Activated T-cell treated with anti-CD3 and anti-CD28 coated beads, Interleukin-2, amount 50 U/mL, for 48 hours (primary cell): ENCODE measurements at regions not wholly inside any gene's neighbourhood (a gene's known extent, or its start where the extent isn't known, plus 50 kb on each side); places are given as distances from the start of the nearest gene placed in this dataset.

ENCODE experiments used
- DNase-seq, 2 experiments: peaks; one replicate each; pipeline ENCODE4 v3.0.0-alpha.2; 2020

- no peak for DNase-seq
Measured at GRCh38 chr14:22699801-22700564, 55.8 kb upstream of the OR6J1 start.

GRCh38 chr14:22713631-22713950 is 52.9 kb upstream of the OXA1L start:
- DNase-seq = no peak

GRCh38 chr14:22715186-22715812 is 51.2 kb upstream of the OXA1L start:
- DNase-seq = peak in 1 of 2 experiments; percentile 26

GRCh38 chr14:22715890-22716289 is 50.6 kb upstream of the OXA1L start:
- no peak for DNase-seq
